RPMI7951 (cell line): ENCODE measurements at regions not wholly inside any gene's neighbourhood (a gene's known extent, or its start where the extent isn't known, plus 50 kb on each side); places are given as distances from the start of the nearest gene placed in this dataset.

Experiments
- DNase-seq: peaks from one replicate; pipeline ENCODE4 v3.0.0-alpha.2; 2012; ENCODE audit warnings: low read depth

DNA sequence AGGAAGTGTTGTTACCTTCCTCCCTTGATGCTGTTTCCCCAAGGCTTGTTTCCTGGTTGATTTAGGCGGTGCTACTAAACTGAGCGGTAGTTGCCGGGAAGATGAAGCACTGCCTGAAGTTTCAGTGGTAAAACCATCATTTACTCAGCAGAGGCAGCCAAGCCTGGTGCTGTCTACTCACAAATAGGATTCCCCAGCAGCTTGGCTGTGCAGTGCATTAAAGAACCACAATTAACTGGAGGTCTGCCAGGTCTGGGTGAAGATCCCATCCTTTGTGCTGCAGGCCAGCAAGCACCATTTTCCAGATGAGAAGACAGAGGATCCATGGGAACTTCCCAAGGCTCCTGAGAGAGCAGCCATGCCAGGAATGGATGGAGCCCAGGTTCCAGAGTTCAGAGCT lies 231.9 kb upstream of the E2F8 start:
- peak; percentile 7 for DNase-seq

DNA sequence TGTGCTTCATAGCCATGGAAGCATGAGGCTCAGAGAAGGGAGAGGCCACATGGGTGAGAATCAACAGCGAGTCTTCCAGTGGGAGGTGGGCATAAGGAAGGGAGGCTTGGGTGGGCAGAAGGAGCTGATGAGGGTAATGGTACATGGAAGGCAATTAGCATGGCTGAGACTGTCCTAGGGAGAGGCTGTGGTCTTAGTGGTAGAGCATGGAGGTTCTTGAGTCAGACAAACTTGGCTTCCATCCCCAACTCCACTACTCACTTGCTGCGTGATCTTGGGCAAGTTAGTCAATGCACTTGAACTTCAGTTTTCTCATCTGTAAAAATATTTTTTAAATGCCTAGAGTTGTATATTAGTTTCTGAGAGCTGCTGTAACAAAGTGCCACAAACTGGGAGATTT lies 227.2 kb upstream of the E2F8 start:
- DNase-seq, result no peak

DNA sequence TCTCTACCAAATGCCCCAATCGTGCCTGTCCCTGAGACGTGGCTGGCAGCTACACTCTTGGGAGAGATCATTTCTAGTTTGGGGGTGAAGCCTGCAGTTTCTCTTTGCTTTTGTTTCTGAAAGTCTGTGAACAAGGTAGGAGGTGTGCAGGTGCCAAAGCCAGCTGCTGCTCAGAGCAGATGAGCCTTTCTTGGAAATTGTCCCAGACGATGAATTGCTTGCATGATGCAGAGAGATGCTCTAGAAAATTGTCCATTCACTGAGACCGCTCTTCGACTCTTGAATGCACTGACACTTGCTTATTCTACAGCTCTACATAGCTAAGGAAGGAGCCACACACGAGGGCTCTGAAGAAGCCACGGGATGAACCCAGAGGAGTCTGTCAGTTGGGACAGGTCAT lies 225.6 kb upstream of the E2F8 start:
- no peak for DNase-seq

DNA sequence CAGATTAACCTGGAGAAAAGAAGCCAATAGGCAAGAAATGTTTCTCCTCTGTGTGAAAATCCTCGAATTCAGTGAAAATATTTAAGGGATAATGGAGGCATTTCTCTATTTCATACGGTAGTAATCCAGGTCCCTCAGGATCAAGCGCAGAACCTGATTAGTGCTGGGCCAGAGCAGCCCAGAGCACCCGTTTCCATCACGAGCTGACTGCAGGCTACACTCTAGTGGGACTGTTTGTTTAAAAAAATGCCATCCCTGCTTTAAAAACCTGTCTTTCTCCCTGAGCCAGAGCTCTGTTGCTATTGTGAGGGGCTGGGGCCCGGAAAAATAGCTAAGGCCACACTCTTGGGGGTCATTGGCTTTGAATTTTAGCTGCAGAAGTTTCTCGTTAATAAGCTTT lies 223.2 kb upstream of the E2F8 start:
- no peak for DNase-seq

GRCh38 chr11:19460718-19461405 lies 220.1 kb upstream of the E2F8 start:
- no peak for DNase-seq

DNA sequence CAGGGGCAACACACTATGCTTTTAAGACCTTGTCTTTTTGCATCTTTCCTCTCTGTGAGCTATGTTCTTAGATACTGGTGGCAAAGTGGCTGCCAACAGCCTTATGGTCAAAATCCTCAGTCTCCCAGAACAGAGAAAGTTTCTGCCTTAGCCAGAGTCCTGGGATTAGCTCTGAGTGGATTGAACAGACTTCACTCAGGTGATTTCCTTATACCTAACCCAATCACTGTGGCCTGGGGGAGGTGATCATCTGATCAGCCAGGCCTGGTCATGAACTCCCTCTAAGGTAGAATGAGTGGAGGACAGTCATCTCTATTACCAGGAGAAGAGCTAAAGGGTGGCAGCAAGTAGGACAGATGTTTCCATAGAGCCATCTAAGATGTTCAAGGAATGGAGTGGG lies 218.5 kb upstream of the E2F8 start:
- no peak for DNase-seq

DNA sequence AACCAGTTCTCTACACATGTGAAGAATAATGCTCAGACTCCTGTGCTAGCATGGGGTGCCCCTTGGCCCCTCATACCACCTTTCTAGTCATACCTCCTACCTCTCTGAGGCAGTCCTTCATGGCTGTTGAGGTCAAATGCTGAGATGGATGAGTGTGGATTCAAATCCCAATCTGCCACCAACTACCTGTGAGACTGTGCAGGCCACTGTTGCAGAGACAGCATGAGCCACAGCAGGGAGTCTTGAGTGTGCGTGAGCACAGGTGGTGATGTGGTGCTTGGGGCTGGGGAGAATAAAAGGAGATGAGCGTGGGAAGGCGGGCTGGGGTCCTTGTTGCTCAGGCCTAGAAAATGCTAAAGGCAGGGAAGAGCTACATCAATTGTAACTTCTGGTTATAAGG lies 218.0 kb upstream of the E2F8 start:
- no peak for DNase-seq

DNA sequence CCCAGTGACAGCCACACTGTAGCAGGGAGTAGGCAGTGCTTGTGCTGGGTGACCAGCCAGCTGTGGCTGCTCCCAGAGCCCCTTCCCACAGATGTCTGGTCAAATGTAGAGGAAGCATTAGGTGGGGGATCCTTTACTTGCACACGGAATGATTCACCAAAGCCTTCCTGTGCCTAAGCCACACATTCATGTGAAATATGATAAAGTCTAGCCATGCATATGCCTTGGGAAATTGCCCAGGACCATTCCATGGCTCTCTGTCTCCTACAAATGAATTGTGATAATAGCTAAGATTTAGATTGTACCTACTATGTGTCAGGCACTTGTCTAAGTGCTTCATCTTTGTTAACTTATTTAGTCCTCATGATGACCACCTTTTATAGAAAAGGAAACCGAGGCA lies 217.5 kb upstream of the E2F8 start:
- DNase-seq, result no peak

DNA sequence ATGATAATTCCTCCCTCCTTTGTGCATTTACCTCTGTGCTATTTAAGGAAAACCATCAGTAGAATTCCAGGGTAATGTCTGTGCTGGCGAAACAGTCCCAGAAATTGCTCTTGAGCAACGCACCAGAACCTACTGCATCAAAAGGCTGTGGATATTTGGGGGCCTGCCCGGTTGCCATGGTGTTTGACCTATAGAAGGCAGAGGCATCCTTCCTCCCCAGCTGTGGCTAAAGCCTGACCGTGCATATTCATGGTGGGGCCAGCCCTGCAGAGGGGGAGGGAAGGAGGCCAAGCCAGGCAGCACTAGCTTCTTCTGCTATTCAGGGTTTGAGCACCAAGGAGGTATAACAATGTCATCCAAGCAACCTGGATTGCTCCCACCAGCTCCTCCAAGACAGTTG lies 215.0 kb upstream of the E2F8 start:
- no peak for DNase-seq

DNA sequence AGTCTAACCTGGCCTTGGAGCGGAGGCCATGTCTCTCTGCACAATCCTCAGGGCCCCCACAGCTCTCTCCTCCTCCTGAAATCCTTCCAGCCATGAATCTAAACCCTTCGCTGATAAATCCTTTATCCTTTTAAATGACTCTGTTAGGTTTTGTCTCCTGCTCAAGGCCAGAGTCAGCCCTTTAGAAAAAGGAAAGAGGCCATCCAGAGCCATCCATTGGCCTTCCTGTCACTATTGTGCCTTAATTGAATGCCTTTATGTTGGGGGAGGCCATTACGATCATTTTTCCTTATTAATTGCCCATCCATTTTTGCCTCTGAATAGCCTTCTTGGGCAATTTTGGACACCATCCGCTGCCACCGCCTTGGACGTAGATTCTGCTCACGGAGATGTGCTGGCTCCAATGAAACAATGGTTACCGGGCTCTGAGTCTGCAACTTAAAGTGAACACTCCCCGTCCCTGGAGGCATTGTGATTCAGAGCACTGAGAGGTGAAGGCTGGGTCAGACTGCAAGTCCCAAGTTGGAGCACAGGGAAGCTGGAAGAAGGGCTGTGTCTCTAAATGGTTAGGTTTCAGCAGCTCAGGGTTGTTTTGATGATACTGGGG lies 213.0 kb upstream of the E2F8 start:
- peak; percentile 58 for DNase-seq

DNA sequence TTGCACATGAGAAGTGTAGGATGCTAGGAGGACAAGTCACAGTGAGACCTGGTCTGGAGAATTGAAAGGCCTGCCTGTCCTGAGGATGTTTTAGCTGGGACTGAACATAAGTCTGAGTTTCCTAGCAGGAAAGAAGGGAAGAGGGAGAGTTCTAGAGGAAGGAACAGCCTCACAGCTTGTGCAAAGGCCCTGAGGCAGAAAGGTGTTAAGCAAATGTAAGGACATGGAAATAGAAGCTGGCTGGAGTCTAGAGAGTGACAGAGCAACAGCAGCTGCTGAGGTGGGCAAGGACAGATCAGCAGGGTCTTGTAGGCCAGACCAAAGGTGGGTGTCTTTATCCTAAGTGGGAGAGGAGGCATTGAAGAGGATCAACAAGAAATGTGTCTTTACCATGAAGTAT lies 210.9 kb upstream of the E2F8 start:
- DNase-seq, result no peak

GRCh38 chr11:19450282-19450681 lies 209.5 kb upstream of the E2F8 start:
- no peak for DNase-seq

- no peak for DNase-seq
Observed at GRCh38 chr11:19448651-19449050, 207.9 kb upstream of the E2F8 start.

DNA sequence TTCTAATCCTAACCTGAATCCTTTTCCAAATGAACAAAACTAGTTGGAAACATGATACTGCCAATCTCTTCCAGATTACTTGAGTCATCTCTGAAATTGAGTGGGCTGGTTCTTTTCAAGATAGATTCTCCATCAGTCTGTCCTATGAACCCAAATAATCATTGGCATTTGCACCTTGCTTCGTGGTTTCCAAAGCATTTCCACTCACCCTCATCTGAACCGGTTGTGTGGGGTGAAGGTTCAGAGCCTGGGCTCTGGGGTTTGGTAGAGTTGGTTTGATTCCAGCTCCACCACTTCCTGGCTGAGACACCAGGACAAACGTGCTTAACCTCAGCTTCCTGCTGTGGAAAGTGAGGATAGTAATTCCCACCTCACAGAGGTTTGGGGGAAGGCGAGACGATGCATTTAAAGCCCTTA lies 206.4 kb upstream of the E2F8 start:
- peak; percentile 46 for DNase-seq

DNA sequence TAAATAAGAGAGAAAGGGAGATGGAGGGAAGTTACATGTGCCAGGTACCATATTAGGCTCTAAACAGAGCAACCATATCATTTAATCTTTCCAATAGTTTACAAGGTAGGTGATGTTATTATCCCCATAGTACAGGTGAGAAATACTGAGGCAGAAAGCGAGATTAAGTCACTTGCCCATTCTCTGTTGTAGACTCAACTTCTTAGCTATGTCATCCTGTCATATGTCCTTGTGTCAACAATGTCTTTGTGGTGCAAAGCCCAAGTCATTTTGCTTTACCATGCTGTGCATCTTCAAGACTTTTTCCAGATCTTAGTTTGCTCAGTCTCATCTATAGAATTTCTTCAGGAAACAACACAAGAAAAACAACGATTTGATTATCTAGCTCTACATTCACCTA lies 205.0 kb upstream of the E2F8 start:
- no peak for DNase-seq

GRCh38 chr11:19444231-19444630 lies 203.5 kb upstream of the E2F8 start:
- DNase-seq, result peak; percentile 28

DNA sequence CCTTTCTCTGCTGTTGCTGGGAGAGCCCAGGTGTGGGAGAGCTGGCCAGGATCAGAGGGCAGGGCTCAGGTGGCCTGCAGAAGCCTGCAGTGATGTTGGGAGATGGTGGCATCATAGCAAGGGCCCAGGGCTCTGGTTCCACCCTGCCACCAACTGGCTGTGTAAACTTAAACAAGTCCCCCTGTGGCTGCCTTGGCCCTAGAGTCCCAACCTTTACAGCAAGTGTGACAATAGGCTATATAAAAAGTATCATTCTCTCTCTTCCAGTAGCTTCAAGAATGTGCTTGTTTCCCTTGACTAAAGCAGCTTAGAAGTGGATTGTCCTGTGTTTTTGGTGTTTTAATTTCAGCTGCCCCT lies 201.8 kb upstream of the E2F8 start:
- DNase-seq, result no peak

DNA sequence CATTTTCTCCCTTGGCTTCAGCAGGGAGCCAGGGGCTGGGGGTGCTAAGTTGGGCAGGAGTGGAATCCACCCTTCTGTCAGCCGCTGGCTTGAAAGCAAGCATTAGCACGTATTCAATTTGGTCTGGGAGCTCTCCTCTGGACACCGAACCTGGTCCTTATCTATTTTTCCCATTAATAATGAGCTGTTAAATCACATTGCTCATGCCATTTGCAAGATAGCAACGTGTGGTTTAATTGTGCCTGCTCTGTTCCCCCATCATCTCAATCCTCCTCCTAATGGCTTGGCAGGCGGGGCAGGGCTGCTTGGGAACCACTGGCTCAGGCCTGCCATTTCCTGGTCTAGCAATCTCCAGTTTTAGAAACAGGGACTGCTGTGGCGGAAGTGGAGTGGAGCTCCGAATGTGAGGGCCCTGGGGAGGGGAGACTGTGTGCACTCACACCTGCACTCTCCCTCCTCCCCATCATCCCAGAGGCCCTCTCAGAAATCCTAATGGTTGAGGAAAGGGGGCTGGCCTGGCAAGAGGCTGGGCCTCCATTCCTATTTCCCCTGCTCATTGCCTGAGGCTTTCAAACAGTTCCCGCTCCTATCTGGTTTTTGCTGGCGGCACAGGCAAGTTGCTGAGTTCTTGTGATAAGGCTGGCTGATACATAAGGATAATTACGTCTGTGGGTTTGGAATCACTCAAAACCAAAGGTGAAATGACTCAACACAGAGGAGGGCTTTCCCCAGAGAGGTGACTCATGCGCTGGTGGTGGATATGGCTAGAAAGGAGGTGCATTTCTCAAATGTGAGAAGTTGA lies 201.2 kb upstream of the E2F8 start:
- DNase-seq, result peak; percentile 93

DNA sequence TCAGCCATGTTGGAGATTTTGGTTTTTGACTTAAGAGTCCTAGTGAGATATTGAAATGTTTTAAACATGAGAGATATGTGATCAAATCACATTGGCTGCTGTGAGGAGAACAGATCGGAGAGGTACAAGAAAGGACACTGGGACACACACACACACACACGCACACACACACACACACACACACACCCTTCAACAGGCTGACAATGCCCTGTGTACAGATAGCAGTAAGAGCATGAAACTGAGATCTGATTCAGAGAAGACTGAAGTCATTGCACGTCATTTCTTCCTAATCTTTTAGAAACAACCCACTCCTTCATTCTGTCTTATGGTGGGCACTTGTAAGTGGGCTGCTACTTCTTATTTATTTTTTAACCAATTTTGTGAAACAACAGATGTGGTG lies 200.5 kb upstream of the E2F8 start:
- DNase-seq, result no peak

DNA sequence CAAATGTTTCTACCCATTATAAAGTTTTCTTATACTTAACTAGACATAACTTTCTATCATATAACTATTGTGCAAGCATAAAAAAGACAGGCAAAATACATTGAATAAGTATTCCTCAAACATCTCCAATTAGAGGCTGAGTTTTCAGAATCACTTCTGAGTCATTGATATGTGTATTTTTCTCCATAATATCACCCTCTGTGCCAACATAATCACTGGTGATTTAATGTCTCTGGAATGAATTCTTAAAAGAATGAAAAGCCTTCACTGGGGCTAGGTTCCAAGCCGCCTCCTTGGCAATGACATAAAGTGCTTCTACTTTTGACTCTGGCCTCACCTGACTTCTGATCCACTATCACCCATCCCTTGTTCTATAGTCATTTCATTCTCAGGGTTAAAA lies 197.0 kb upstream of the E2F8 start:
- DNase-seq, result peak; percentile 32

- no peak for DNase-seq
Observed at GRCh38 chr11:19436932-19437331, 196.2 kb upstream of the E2F8 start.

- no peak for DNase-seq
Observed at GRCh38 chr11:19435306-19435989, 194.7 kb upstream of the E2F8 start.

DNA sequence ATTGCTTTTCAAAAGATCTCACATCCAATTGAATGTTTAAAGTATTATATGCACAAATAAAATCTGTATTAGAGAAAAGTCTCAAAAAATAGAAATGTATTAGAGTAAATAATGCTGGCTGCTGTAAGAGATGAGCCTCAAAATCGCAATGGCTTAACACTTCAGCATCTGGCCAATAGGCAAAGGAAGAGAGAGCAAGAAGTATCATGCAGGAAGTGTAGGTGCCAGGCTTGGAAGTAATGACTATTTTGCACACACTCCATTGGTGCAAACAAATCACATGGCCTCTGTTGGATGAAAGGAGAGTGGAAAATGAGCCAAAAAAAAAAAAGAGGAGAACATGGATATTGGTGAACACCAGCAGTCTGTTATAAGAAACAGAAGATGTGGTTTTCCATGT lies 193.0 kb upstream of the E2F8 start:
- DNase-seq, result no peak
